Panc1 (cell line): ENCODE measurements at regions not wholly inside any gene's neighbourhood (a gene's known extent, or its start where the extent isn't known, plus 50 kb on each side); places are given as distances from the start of the nearest gene placed in this dataset.

ENCODE experiments used
- CTCF ChIP-seq: fragments of 450-650 bp; IDR thresholded peaks from 2 replicates; pipeline ENCODE4 v1.5.1; 2017; ENCODE audit warnings: mild to moderate bottlenecking
- POLR2AphosphoS5 ChIP-seq: IDR thresholded peaks from 2 replicates; pipeline ENCODE4 v1.6.1; 2012; ENCODE audit warnings: mild to moderate bottlenecking, low read depth, low read length, moderate library complexity
- REST ChIP-seq, 2 experiments: IDR thresholded peaks; 2 replicates each; pipeline ENCODE4 v1.6.1; 2011 to 2012; ENCODE audit warnings: low read depth in 2 of 2, control low read depth in 1 of 2, low read length in 1 of 2, mild to moderate bottlenecking in 1 of 2, moderate library complexity in 1 of 2; ENCODE audit not compliant: insufficient read depth in 1 of 2
- SIN3A ChIP-seq: IDR thresholded peaks from 2 replicates; pipeline ENCODE4 v1.6.1; 2012; ENCODE audit warnings: low read depth, mild to moderate bottlenecking, low read length, moderate library complexity, borderline replicate concordance; ENCODE audit not compliant: insufficient read depth
- TCF7L2 ChIP-seq: IDR thresholded peaks from 2 replicates; pipeline ENCODE4 v1.6.1; 2011; ENCODE audit warnings: mild to moderate bottlenecking, low read depth, low read length, inconsistent platforms

DNA sequence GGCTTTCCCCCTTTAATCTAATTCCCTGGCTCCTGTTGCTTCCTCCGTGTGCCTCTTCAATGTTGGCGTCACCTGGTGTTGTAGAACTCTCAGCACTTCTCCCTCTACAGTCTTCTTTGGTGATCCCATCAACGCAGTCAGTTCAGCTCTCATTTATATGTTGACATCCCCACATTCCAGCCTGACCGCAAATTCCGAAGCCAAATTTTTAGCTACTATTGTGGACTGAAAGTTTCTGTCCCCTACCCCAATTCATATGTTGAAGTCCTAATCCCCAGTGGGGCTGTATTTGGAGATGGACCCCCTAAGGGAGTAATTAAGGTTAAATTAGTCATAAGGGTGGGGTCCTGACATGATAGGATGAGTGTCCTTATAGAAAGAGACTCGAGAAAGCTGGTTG lies 210.6 kb upstream of the ADAMTSL1 start:
- no peak for TF ChIP-seq CTCF
- no peak for TF ChIP-seq SIN3A
- no peak for TF ChIP-seq TCF7L2
- TF ChIP-seq POLR2AphosphoS5, result no peak
- TF ChIP-seq REST (IDR thresholded peaks at IDR 0.05; ENCODE audit: insufficient read depth in 1 of 2, low read depth in 2 of 2, low read length in 1 of 2), result no peak
